Astrocyte of the spinal cord (primary cell): ENCODE measurements at regions not wholly inside any gene's neighbourhood (a gene's known extent, or its start where the extent isn't known, plus 50 kb on each side); places are given as distances from the start of the nearest gene placed in this dataset.

ENCODE experiments used
- DNase-seq: peaks from one replicate; pipeline ENCODE4 v3.0.0; 2011; ENCODE audit warnings: low read depth, low spot score
- H3K4me3 ChIP-seq: 2 replicates; pipeline ENCODE4 v1.5.1; 2011; ENCODE audit warnings: low read depth, mild to moderate bottlenecking, low read length, moderate library complexity
- CTCF ChIP-seq: IDR thresholded peaks from 2 replicates; pipeline ENCODE4 v1.5.1; 2012; ENCODE audit warnings: low read depth, mild to moderate bottlenecking, low read length, inconsistent platforms
- in situ Hi-C: cut with HindIII; loops from 2 replicates; pipeline ENCODE4 v1.10.0; 2017; ENCODE audit warnings: low sequenced_read_pairs

DNA sequence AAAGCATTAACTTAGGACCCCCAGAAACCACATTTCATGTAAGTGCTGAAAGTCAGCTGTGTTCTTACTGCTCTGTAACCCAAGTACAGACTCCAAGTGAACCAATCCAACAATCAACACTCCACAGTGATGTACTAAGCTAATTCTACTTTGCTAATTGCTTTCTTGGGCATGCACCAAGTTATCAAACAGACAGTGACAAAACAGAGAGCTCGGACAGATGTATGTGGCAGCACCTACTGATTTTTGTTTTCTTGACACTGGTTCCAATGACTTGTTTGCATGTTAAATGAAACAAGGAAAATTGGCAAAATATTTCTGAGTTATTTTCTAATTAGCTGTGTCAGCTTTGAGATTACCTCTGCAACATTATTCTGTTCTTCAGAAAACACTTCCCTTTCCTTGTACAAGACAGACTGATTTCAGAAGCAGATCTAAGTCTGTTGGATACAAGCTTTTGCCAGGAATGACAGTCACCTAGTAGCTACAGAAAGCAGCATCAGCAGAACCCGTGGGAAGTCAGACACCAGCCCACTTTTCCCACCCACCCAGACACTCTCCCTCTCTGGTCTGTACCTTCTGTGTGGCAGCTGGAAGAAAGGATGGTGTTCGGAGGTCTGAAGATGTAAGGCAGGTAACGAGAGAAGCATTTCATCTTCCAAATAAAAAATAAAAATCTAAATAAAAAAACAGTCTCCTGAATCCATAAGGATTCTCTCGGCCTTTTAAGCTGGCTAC lies 176.7 kb upstream of the PPP2R2B start:
- TF ChIP-seq CTCF = no peak
- no peak for DNase-seq
- H3K4me3 ChIP-seq = no peak overlapping the region
- in situ Hi-C loops = no loop called here

- in situ Hi-C loops = no loop called here
- no peak for TF ChIP-seq CTCF
- no peak overlapping the region for H3K4me3 ChIP-seq
- DNase-seq = no peak
These were observed 177.5 kb upstream of the PPP2R2B start for GRCh38 chr5:147055850-147056566.

DNA sequence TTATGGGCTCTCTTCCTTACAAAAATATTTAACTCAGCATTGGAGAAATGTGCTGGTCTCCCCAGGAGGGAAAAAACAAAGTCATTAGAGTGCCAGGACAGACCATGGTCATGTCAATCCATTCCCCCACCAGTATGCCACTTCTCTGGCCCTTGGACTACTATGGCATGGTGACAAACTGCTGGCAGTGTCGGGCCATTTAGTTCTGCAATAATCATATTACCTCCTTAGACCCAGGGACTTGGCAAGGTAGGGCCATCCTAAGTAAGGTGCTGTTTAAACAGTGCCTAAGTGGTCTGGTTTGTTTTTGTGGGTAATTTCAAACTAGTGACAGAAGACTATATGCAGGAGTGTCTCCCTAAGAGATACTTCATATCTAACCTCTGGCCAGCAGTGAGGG lies 177.8 kb upstream of the STK32A start:
- in situ Hi-C loops = no loop called here
- DNase-seq = no peak
- H3K4me3 ChIP-seq = no peak overlapping the region
- no peak for TF ChIP-seq CTCF

DNA sequence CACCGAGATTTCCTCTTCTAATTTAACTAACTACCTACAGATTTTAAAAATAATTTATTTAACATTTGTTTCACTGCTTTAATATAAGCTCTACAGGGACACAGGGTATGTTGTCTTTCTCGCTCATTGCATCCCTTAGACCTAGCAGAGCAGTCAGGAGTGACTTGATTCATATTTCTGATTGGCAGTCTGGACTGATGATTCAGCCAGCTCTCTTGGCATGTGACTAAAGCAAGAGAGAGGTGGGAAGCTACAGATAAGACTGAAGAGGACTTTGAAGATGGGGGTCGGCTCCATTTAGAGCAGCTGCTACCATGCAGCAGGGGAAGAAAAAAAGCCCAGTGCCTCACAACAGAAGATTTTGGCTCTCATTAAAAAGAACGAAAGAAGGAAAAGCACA lies 173.4 kb upstream of the STK32A start:
- H3K4me3 ChIP-seq = no peak overlapping the region
- no peak for DNase-seq
- TF ChIP-seq CTCF = no peak
- in situ Hi-C loops = no loop called here

- no peak overlapping the region for H3K4me3 ChIP-seq
- no peak for DNase-seq
- no peak for TF ChIP-seq CTCF
- in situ Hi-C loops = no loop called here
These were observed 172.4 kb upstream of the STK32A start for GRCh38 chr5:147062427-147062826.

DNA sequence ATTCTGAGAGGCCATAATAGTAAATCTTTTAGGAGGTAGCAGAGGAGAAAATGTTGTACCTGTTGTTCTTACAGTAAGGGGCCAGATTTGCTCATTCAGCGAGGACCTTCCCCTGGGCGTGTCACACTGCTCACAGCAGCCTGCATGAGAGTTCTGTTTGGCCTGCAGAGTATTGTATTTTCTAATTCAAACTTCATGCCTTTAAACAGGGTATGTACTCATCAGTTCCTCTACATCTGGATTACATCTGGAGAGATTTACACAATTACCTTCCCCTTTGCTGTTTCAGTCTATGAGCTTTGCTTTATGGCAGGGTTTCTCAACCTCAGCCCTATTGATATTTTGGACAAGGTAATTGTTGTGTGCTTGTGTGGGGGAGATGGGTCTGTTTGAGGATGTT lies 170.9 kb upstream of the STK32A start:
- DNase-seq = no peak
- no peak overlapping the region for H3K4me3 ChIP-seq
- in situ Hi-C loops = no loop called here
- no peak for TF ChIP-seq CTCF
